Bronchial epithelial cell (primary cell): ENCODE measurements at regions not wholly inside any gene's neighbourhood (a gene's known extent, or its start where the extent isn't known, plus 50 kb on each side); places are given as distances from the start of the nearest gene placed in this dataset.
A peak's percentile ranks its signal among the peaks of the same experiment; 100 is the strongest.
"Not testable (repeated sequence)": the region's sequence is repeated elsewhere in the genome, so short reads cannot be mapped to it uniquely, and the experiment has no call there.

ENCODE experiments used
- DNase-seq: peaks from one replicate; pipeline ENCODE4 v3.0.0-alpha.2; 2010; ENCODE audit warnings: low read depth
- FAIRE-seq: peaks from 2 replicates; lab custom pipeline; 2011; peaks lifted over from hg19 to GRCh38; lab: Jason Lieb, UNC
- H3K27me3 ChIP-seq: 2 replicates; pipeline ENCODE4 v1.5.1; 2011; ENCODE audit warnings: low read length; ENCODE audit not compliant: control insufficient read depth, insufficient read depth
- H3K36me3 ChIP-seq: 2 replicates; pipeline ENCODE4 v1.5.1; 2011; ENCODE audit warnings: low read length; ENCODE audit not compliant: control insufficient read depth, insufficient read depth
- H3K4me3 ChIP-seq: 2 replicates; pipeline ENCODE4 v1.5.1; 2011; ENCODE audit warnings: mild to moderate bottlenecking, low read depth, low read length, control low read depth
- TF ChIP-seq, protein P1 (sequence below): IDR thresholded peaks from 2 replicates; pipeline ENCODE4 v1.5.1; 2011; ENCODE audit warnings: mild to moderate bottlenecking, moderate library complexity, low read length, control low read depth, inconsistent platforms; ENCODE audit not compliant: insufficient read depth, severe bottlenecking

GRCh38 chr1:121518726-121519041 is 333.9 kb downstream of the SRGAP2C start:
- Histone ChIP-seq H3K4me3 (peak overlapping the region; percentile 45), H3K27me3 (no peaks in the 10 kb centered on the region), H3K36me3 (no peaks in the 10 kb centered on the region)
- no peak for FAIRE-seq
- DNase-seq, result no peak
- TF ChIP-seq, protein P1, sequence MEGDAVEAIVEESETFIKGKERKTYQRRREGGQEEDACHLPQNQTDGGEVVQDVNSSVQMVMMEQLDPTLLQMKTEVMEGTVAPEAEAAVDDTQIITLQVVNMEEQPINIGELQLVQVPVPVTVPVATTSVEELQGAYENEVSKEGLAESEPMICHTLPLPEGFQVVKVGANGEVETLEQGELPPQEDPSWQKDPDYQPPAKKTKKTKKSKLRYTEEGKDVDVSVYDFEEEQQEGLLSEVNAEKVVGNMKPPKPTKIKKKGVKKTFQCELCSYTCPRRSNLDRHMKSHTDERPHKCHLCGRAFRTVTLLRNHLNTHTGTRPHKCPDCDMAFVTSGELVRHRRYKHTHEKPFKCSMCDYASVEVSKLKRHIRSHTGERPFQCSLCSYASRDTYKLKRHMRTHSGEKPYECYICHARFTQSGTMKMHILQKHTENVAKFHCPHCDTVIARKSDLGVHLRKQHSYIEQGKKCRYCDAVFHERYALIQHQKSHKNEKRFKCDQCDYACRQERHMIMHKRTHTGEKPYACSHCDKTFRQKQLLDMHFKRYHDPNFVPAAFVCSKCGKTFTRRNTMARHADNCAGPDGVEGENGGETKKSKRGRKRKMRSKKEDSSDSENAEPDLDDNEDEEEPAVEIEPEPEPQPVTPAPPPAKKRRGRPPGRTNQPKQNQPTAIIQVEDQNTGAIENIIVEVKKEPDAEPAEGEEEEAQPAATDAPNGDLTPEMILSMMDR, result no peak

GRCh38 chr1:121519042-121519755 is 334.4 kb downstream of the SRGAP2C start:
- Histone ChIP-seq H3K27me3 (no peaks in the 10 kb centered on the region), H3K36me3 (no peaks in the 10 kb centered on the region), H3K4me3 (peak overlapping the region; percentile 45)
- FAIRE-seq (no peak), DNase-seq (peak; percentile 29)
- TF ChIP-seq, protein P1, result no peak

DNA sequence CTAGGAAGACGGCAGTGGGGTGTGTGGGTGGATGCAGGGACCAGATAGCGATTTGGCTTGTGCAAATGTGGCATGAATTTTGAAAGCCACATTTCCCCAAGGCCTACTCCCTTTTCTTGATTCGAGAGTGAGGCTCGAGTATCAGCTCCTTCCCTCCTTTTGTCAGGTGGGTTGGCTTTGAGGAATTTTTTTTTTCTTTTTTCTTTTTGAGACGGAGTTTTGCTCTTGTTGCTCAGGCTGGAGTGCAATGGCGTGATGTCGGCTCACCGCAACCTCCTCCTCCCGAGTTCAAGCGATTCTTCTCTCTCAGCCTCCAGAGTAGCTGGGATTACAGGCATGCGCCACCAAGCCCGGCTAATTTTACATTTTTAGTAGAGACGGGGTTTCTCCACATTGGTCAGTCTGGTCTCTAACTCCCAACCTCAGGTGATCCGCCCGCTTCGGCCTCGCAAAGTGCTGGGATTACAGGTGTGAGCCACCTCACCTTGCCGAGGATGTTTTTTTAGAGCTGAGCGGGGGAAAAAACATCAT is 335.0 kb downstream of the SRGAP2C start:
- H3K4me3 ChIP-seq, result peak overlapping the region; percentile 45
- not testable (repeated sequence) for DNase-seq, H3K36me3 ChIP-seq, H3K27me3 ChIP-seq, FAIRE-seq

DNA sequence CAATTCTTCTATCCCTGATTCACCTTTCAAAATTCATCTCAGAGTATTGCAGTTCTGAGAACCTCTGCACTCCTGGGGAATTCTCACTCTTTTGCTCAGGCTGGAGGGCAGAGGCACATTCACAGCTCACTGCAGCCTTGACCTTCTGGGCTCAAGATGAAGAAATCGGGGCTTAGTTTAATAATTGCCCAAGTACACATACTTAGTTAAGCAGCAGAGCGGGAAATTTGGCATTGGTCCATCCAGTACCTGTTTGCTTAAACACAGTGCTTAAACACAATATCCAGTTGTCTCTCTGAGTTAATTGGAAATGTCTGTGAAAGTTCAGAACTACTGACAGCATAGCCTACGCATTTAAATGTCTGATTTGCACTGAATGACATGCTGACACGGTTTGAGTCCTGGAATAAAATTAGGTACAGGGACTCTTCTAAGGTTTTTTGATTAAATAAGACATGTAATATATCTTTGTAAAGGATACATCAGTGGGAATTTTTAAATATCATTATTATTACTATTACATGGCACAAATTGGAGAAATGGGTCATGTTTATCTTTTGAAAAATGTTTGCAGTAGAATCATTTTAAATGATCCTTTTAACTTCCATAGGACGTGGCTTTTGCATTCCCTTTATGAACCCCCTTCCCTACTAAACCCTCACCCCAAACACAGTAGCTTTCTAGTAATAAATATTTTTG is 337.4 kb downstream of the SRGAP2C start:
- no peak for FAIRE-seq
- no peak overlapping the region for H3K4me3 ChIP-seq
- DNase-seq, result no peak
- no peaks in the 10 kb centered on the region for H3K27me3 ChIP-seq
- TF ChIP-seq, protein P1, result no peak
- H3K36me3 ChIP-seq, result no peaks in the 10 kb centered on the region

DNA sequence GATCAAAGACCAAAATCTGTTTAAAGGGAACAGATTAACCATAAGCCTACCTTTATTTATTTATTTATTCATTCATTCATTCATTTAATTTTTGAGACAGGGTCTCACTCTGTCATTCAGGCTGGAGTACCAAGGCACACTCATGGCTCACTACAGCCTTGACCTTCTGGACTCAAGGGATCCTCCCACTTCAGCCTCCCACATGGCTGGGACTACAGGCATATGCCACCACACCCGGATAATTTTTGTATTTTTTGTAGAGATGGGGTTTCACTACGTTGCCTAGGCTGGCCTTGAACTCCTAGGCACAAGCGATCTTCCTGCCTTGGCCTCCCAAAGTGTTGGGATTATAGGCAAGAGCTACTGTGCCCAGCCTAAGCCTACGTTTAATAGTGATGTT is 338.3 kb downstream of the SRGAP2C start:
- H3K4me3 ChIP-seq, DNase-seq, H3K36me3 ChIP-seq, FAIRE-seq, H3K27me3 ChIP-seq: not testable (repeated sequence)

DNA sequence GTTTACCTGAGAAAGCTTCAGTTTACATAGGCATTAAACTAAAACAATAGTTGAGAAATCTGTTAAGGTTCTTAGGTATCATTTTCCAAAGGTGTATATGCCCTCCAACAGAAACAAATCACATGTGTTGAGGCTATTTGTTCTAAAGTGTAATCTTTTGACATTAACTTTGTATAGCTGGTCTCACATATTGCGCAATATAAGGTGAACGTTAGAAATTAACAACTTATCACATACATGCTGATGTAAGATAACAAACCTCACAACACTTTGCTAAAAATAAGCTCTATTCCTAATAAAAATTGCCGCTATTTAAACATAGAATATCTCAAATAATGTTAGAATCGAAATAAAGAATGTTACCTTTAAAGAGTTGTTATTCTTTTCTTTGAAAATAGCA is 340.6 kb downstream of the SRGAP2C start:
- Histone ChIP-seq H3K4me3 (no peak overlapping the region), H3K27me3 (no peaks in the 10 kb centered on the region), H3K36me3 (no peaks in the 10 kb centered on the region)
- peak; percentile 58 for FAIRE-seq
- TF ChIP-seq, protein P1, result no peak
- DNase-seq, result no peak

- not testable (repeated sequence) for DNase-seq, H3K4me3 ChIP-seq, H3K36me3 ChIP-seq, H3K27me3 ChIP-seq
- FAIRE-seq, result peak; percentile 7
Observed at GRCh38 chr1:121528958-121529357, 344.2 kb downstream of the SRGAP2C start.

- not testable (repeated sequence) for H3K36me3 ChIP-seq, H3K27me3 ChIP-seq, FAIRE-seq, DNase-seq, H3K4me3 ChIP-seq
Observed at GRCh38 chr1:121530026-121530425, 345.3 kb downstream of the SRGAP2C start.

DNA sequence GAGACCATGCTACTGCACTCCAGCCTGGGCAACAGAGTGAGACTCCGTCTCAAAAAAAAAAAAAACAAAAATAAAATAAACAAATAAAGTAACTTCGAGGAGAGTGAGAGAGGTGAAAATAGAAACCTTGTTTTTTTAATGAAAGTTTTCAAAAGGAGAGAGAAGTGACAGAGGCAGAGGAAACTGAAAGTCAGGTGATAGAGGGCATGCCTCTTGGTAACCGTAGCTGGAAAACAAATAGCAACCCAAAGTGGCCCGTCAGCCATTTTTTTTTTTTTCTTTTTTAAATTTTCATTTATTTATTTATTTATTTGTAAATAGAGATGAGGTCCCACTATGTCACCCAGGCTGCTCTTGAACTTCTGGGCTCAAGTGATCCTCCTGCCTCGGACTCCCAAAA is 347.0 kb downstream of the SRGAP2C start:
- DNase-seq, H3K36me3 ChIP-seq, H3K27me3 ChIP-seq, FAIRE-seq, H3K4me3 ChIP-seq: not testable (repeated sequence)

DNA sequence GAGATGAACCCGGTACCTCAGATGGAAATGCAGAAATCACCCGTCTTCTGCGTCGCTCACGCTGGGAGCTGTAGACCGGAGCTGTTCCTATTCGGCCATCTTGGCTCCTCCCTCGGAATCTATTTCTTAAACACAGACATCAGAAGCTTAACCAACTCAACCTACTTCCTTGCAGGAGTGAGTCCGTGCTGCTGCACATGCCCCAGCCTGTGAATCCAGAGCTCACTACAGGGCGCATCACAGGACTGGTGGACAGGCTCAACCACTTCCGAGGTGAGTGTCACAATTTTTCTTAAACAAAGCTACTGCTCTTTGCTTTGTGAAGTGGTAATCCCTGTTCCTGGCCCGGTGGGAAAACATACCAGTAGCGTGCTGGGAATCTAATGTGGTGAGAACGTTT is 353.4 kb downstream of the SRGAP2C start:
- not testable (repeated sequence) for H3K36me3 ChIP-seq, FAIRE-seq, H3K27me3 ChIP-seq, H3K4me3 ChIP-seq
- peak; percentile 33 for DNase-seq
